ENCODE measurements at regions not wholly inside any gene's neighbourhood (a gene's known extent, or its start where the extent isn't known, plus 50 kb on each side); places are given as distances from the start of the nearest gene placed in this dataset.

DNA sequence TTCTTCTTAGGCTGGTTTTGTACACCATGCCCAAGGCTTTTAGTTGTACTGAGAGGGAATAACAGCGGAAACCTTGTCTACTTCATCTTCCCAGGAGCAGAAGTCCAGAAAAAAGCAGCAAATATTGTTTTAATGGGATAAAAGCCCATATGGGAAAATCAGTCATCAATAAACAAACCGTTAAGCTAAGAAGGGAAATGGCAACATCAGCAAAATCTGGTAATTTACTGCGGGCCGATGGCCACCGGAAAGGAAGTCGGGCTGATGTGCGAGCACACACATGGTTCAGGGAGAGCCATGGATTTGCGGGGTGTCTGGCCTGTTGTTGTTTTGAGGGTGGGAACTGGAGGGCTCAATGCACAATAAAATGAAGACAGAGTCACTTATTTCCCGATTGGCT lies 300.7 kb upstream of the RAB6C start:
- TF ChIP-seq, protein P1, sequence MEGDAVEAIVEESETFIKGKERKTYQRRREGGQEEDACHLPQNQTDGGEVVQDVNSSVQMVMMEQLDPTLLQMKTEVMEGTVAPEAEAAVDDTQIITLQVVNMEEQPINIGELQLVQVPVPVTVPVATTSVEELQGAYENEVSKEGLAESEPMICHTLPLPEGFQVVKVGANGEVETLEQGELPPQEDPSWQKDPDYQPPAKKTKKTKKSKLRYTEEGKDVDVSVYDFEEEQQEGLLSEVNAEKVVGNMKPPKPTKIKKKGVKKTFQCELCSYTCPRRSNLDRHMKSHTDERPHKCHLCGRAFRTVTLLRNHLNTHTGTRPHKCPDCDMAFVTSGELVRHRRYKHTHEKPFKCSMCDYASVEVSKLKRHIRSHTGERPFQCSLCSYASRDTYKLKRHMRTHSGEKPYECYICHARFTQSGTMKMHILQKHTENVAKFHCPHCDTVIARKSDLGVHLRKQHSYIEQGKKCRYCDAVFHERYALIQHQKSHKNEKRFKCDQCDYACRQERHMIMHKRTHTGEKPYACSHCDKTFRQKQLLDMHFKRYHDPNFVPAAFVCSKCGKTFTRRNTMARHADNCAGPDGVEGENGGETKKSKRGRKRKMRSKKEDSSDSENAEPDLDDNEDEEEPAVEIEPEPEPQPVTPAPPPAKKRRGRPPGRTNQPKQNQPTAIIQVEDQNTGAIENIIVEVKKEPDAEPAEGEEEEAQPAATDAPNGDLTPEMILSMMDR (IDR thresholded peaks at IDR 0.05; ENCODE audit: low read depth, low read length, missing control alignments), result no peak
- H3K36me3 ChIP-seq (replicated peaks), result no peaks in the 10 kb centered on the region
- no peak overlapping the region for H3K4me3 ChIP-seq (ENCODE audit: low read depth, low read length)
- no peak overlapping the region for H3K27ac ChIP-seq
- in situ Hi-C loops (cut with HindIII; ENCODE audit: low pct_ligation_motif_present, low sequenced_read_pairs), result no loop called here
- no peak for DNase-seq
- no peaks in the 10 kb centered on the region for H3K27me3 ChIP-seq (replicated peaks)

DNA sequence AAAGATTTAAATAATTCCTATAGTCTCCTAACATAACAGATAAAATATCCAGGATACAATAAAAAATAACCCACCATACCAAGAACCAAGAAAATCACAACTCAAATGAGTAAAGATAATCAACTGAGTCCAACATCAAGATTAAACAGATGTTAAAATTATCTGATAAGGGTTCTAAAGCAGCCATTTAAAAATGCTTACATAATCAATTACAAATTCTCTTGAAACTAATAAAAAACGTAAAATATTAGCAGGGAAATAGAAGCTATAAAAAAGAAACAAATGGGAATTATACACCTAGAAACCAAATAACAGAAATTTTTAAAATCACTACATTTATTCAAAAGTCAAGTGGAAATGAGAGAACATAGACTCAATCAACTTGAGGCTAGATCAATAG lies 297.7 kb upstream of the RAB6C start:
- no peak for DNase-seq
- in situ Hi-C loops (cut with HindIII; ENCODE audit: low pct_ligation_motif_present, low sequenced_read_pairs), result no loop called here
- no peak overlapping the region for H3K4me3 ChIP-seq (ENCODE audit: low read depth, low read length)
- no peaks in the 10 kb centered on the region for H3K27me3 ChIP-seq (replicated peaks)
- no peak overlapping the region for H3K27ac ChIP-seq
- TF ChIP-seq, protein P1 (IDR thresholded peaks at IDR 0.05; ENCODE audit: low read depth, low read length, missing control alignments), result no peak
- H3K36me3 ChIP-seq (replicated peaks), result no peaks in the 10 kb centered on the region

DNA sequence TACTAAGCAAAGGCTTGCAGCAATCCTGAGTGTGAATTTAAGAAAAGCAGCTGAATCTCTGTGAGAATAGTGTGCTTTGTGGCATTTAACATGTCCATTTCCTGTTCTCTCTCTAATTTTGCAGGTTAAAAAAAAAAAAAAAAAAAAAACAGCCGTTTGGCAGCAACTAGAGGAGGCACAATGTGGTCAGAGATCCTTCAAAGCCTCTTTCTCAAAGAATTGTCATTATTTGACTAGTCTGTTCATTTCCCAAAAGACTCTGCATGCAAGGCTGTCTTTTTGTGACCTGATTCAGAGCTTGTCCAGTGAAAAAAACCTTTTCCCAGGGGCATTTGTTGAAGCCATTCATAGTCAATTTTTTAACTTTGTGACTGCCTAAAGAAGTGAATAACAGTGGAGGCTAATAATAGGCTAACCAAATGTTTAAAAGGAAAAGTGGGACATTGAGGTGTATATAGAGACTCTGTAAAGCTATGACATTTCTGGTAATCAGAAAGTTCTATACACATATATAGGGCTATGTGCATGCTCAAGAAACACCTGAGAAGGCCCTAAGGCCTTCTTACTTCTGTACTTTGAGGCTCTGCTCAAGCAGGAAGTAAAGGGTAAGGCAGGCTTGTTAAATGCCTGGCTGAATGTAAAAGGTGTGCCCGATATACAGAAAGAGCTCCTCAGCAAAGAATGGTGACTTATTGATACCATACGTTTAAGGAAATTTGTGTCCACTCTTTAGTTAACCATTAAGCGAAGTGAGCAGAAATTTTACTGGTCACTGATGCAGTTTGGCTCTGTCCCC lies 289.6 kb upstream of the RAB6C start:
- no peak overlapping the region for H3K4me3 ChIP-seq (ENCODE audit: low read depth, low read length)
- no peaks in the 10 kb centered on the region for H3K27me3 ChIP-seq (replicated peaks)
- H3K36me3 ChIP-seq (replicated peaks), result no peaks in the 10 kb centered on the region
- TF ChIP-seq, protein P1 (IDR thresholded peaks at IDR 0.05; ENCODE audit: low read depth, low read length, missing control alignments), result no peak
- H3K27ac ChIP-seq, result no peak overlapping the region
- in situ Hi-C loops (cut with HindIII; ENCODE audit: low pct_ligation_motif_present, low sequenced_read_pairs), result no loop called here
- no peak for DNase-seq

DNA sequence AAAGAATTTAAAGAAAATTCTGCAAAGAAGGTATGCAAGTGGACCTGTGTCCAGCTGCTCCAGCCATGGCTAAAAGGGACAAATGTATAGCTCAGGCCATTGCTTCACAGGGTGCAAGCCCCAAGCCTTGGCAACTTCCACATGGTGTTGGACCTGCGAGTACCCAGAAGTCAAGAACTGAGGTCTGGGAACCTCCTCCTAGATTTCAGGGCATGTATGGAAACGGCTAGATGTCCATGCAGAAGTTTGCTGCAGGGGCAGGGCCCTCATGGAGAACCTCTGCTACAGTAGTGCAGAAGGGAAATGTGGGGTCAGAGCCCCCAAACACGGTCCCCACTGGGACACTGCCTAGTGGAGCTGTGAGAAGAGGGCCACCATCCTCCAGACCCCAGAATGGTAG lies 284.0 kb upstream of the RAB6C start:
- Histone ChIP-seq H3K4me3 (ENCODE audit: low read depth, low read length) (no peak overlapping the region), H3K27ac (no peak overlapping the region), H3K27me3 (replicated peaks) (no peaks in the 10 kb centered on the region), H3K36me3 (replicated peaks) (no peaks in the 10 kb centered on the region)
- TF ChIP-seq, protein P1 (IDR thresholded peaks at IDR 0.05; ENCODE audit: low read depth, low read length, missing control alignments), result no peak
- DNase-seq, result no peak
- in situ Hi-C loops (cut with HindIII; ENCODE audit: low pct_ligation_motif_present, low sequenced_read_pairs), result no loop called here

DNA sequence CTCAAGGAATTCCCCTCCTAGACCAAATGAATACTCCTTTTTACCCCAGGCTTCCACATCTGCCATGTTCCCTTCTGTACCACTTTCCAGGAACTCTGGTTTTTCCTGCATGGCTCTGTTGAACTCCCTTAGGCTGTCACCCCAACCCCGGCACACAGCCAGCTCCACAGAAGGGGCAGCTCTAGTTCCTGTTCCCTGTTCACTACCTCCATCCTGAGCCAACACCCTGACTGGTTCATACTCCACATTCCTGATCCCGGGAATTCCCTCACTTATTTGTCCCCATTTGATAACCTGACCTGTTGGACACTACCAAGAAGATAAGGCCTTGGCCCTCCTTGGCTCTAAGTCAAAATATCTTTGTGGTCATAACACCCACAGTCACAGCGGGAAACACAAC lies 280.9 kb upstream of the RAB6C start:
- no peak overlapping the region for H3K27ac ChIP-seq
- H3K4me3 ChIP-seq (ENCODE audit: low read depth, low read length), result no peak overlapping the region
- in situ Hi-C loops (cut with HindIII; ENCODE audit: low pct_ligation_motif_present, low sequenced_read_pairs), result no loop called here
- DNase-seq, result no peak
- no peaks in the 10 kb centered on the region for H3K36me3 ChIP-seq (replicated peaks)
- TF ChIP-seq, protein P1 (IDR thresholded peaks at IDR 0.05; ENCODE audit: low read depth, low read length, missing control alignments), result no peak
- H3K27me3 ChIP-seq (replicated peaks), result no peaks in the 10 kb centered on the region

Data from brain microvascular endothelial cell (primary cell).